ENCODE measurements at regions not wholly inside any gene's neighbourhood (a gene's known extent, or its start where the extent isn't known, plus 50 kb on each side); places are given as distances from the start of the nearest gene placed in this dataset.

GRCh38 chr18:65568866-65569265 lies 181.9 kb upstream of the CDH7 start:
- TF ChIP-seq POLR2AphosphoS5 (IDR thresholded peaks at IDR 0.05) (no peak), POLR2A (IDR thresholded peaks at IDR 0.05) (no peak), CTCF (IDR thresholded peaks at IDR 0.05) (no peak), EP300 (IDR thresholded peaks at IDR 0.05) (no peak)
- no peaks in the 10 kb centered on the region for H3K9me3 ChIP-seq
- no peaks in the 10 kb centered on the region for H3K36me3 ChIP-seq
- no peaks in the 10 kb centered on the region for H3K4me1 ChIP-seq
- intact Hi-C loops (cut with DNase I), result no loop called here
- no peak overlapping the region for H3K4me3 ChIP-seq
- H3K27me3 ChIP-seq, result no peaks in the 10 kb centered on the region
- WGBS, 2 donors, result 50 to 68% methylated on average over 2 of the region's 2 CpGs
- no peak overlapping the region for H3K27ac ChIP-seq
- no peak for DNase-seq

- H3K27ac ChIP-seq, result no peak overlapping the region
- WGBS, 2 donors, result 9 to 21% methylated on average over 3 of the region's 3 CpGs
- intact Hi-C loops (cut with DNase I), result no loop called here
- no peaks in the 10 kb centered on the region for H3K36me3 ChIP-seq
- no peaks in the 10 kb centered on the region for H3K9me3 ChIP-seq
- H3K4me3 ChIP-seq, result no peak overlapping the region
- TF ChIP-seq CTCF (IDR thresholded peaks at IDR 0.05), result no peak
- TF ChIP-seq POLR2AphosphoS5 (IDR thresholded peaks at IDR 0.05), result no peak
- no peak for TF ChIP-seq POLR2A (IDR thresholded peaks at IDR 0.05)
- TF ChIP-seq EP300 (IDR thresholded peaks at IDR 0.05), result no peak
- H3K27me3 ChIP-seq, result no peaks in the 10 kb centered on the region
- no peaks in the 10 kb centered on the region for H3K4me1 ChIP-seq
- no peak for DNase-seq
Observed at GRCh38 chr18:65567372-65567771, 183.4 kb upstream of the CDH7 start.

GRCh38 chr18:65548316-65548715 lies 202.5 kb upstream of the CDH7 start:
- no peak for DNase-seq
- Histone ChIP-seq H3K36me3 (no peaks in the 10 kb centered on the region), H3K27me3 (no peaks in the 10 kb centered on the region), H3K9me3 (no peaks in the 10 kb centered on the region), H3K27ac (no peak overlapping the region), H3K4me1 (no peaks in the 10 kb centered on the region), H3K4me3 (no peak overlapping the region)
- TF ChIP-seq EP300 (IDR thresholded peaks at IDR 0.05) (no peak), POLR2A (IDR thresholded peaks at IDR 0.05) (no peak), CTCF (IDR thresholded peaks at IDR 0.05) (no peak), POLR2AphosphoS5 (IDR thresholded peaks at IDR 0.05) (no peak)
- intact Hi-C loops (cut with DNase I), result no loop called here
- WGBS, 2 donors, result 64 to 75% methylated on average over 3 of the region's 3 CpGs

GRCh38 chr18:65547046-65547445 lies 203.8 kb upstream of the CDH7 start:
- H3K4me1 ChIP-seq, result no peaks in the 10 kb centered on the region
- intact Hi-C loops (cut with DNase I), result no loop called here
- H3K36me3 ChIP-seq, result no peaks in the 10 kb centered on the region
- no peaks in the 10 kb centered on the region for H3K9me3 ChIP-seq
- no peaks in the 10 kb centered on the region for H3K27me3 ChIP-seq
- DNase-seq, result no peak
- H3K4me3 ChIP-seq, result no peak overlapping the region
- no peak overlapping the region for H3K27ac ChIP-seq
- no peak for TF ChIP-seq POLR2AphosphoS5 (IDR thresholded peaks at IDR 0.05)
- no peak for TF ChIP-seq CTCF (IDR thresholded peaks at IDR 0.05)
- no peak for TF ChIP-seq POLR2A (IDR thresholded peaks at IDR 0.05)
- no peak for TF ChIP-seq EP300 (IDR thresholded peaks at IDR 0.05)

- WGBS, 2 donors, result 81 to 91% methylated on average over 6 of the region's 6 CpGs
- TF ChIP-seq CTCF (IDR thresholded peaks at IDR 0.05), result no peak
- H3K9me3 ChIP-seq, result no peaks in the 10 kb centered on the region
- no peak overlapping the region for H3K4me3 ChIP-seq
- no peak overlapping the region for H3K27ac ChIP-seq
- intact Hi-C loops (cut with DNase I), result no loop called here
- no peaks in the 10 kb centered on the region for H3K36me3 ChIP-seq
- DNase-seq, result no peak
- no peaks in the 10 kb centered on the region for H3K4me1 ChIP-seq
- H3K27me3 ChIP-seq, result no peaks in the 10 kb centered on the region
Observed at GRCh38 chr18:65544701-65545100, 206.1 kb upstream of the CDH7 start.
